ENCODE measurements at regions not wholly inside any gene's neighbourhood (a gene's known extent, or its start where the extent isn't known, plus 50 kb on each side); places are given as distances from the start of the nearest gene placed in this dataset.

DNA sequence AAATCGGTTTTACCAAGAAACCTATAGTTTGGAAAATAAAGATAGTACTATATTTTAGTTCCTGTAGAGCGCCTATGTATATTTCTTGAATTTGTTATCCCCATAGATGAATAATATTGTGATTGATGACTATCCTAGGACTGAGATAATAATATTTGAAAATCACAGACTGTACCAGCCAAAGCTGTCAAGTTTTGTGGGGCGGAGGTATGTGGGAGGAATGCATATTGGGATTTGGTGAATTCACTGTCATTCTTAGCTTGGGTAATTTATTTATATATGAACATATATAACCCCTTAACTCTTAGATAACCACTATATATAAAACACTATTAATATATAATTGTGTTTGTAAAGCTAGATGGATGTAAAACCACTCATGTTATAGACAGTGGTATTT is 205.5 kb upstream of the ARSJ start:
- DNase-seq: no peak

- DNase-seq: peak; percentile 38
Observed at GRCh38 chr4:114187592-114187991, 208.1 kb upstream of the ARSJ start.

GRCh38 chr4:114191496-114191895 is 212.0 kb upstream of the ARSJ start:
- DNase-seq: no peak

DNA sequence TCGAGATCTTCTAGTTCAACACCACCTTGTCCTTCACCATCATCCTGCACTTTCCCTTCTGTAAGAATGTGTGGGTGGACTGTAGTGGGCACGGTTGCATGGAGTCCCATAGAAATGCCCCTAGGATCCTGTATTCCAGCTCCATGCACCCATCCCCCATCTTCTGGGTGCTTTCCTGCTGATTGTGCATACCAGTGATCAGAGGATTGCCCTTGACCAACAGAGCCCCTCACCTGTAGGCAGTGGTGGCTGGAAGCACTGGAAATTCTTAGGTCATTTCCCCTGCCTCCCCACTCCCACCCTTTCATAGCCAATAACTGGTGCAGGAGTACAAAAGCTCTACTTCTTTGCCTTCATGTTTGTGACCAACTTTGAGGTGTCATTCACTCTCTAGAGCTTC is 213.4 kb upstream of the ARSJ start:
- no peak for DNase-seq

DNA sequence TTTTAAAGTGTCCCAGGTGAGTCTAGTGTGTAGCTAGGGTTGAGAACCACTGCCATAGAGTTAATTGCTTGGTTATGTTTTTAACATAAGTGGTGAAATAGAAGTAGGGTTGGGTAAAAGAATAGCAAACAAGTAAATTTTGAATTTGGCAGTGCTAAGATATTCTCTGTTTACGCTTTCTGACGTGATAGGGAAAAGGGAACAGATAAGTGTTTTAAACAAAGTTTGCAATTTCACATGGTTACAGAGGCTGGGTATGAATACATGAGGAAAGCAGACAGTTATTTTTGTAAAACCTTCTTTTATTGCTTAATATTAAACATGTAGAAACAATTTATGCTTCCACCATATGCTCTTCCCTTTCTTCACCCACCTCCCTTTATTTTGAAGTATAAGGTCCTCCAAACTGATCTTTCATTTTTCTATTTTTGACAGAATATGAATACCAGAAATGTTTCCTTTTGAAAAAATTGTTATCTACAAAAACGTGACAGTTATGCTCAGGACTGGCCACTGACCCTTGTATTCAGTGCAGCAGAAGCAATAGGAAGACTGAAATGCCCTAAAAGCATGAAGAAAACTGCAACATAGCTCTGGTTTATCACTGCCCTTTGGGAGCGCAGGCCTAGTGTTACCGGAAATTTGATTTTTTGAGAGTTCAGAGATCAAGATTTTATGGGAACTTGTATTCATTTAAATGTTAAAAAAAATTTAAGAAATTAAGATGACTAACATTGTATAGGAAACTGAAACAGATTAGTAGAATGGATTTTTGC is 214.4 kb upstream of the ARSJ start:
- no peak for DNase-seq

DNA sequence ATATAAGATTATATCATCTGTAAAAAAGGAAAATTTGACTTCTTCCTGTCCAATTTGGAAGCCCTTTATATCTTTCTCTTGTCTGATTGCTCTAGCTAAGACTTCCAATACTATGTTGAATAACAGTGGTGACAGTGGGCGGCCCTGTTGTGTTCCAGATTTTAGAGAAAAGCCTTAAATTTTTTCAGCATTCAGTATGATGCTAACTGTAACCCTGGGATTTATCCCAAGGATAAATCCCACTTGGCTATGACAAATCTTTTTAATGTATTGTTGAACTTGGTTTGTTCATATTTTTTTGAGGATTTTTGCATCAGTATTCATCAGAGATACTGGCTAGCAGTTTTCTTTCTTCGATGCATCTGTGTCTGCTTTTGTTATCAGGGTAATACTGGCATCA is 217.2 kb upstream of the ARSJ start:
- DNase-seq: no peak

DNA sequence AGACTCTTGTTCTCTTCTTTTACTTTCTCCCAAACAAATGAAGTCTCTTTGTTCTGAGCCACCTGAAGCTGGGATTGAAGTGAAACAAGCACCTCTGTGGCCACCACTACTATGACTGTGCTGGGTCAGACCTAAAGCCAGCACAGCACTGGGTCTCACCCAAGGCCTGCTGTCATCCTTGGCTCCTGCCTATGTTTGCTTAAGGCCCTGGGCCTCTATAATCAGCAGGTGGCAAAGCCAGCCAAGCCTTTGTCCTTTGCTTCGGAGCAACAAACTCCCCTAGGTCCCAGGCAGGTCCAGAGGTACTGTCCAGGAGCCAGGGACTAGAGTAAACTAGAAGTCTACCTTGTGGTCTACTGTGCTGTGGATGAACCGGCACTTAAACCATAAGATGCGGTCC is 220.6 kb upstream of the ARSJ start:
- DNase-seq: no peak

DNA sequence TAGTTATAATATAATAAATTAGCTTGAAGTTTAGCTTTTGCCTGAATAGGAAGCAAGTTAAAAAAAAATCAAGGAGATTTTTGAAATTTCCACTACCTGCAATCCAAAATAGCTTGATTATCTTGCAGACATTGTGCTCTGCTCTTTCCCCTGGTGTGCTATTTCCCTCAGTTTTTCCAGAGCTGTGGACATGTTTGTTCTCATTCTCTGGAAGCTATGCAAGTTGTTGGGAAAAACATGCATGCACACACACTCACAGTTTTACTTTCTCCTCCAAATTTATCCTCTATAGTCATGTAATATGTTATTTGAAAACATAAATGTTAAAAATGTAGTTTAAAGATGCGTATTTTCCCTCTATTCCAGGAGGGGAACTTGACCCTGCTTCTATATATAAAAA is 225.8 kb upstream of the ARSJ start:
- no peak for DNase-seq

DNA sequence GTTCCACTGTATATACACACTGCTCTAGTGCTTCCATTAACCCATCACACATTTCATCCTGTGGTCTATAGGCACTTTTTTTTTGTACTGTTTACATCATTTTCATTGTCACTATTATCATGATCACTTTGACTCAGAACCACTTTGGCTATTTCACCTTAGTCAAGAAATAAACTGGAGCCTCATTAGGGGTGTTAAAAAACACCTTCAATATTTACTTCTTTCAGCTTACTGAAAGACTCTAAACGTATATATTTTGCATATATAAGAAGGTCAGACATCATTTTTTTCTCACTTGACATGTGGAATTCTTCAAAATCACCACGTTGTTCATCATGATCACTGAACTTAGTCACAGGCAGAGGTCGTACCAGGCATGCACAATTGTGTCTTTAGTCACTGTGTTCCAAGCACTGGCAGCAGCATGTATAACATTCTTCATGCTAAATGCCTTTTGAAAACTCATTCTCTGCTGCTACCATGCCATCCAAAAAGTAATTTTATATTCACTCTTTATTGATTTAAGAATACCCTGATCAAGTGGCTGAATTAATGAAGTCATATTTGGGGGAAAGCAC is 229.2 kb upstream of the ARSJ start:
- DNase-seq: no peak

- no peak for DNase-seq
Observed at GRCh38 chr4:114209584-114209983, 230.1 kb upstream of the ARSJ start.

DNA sequence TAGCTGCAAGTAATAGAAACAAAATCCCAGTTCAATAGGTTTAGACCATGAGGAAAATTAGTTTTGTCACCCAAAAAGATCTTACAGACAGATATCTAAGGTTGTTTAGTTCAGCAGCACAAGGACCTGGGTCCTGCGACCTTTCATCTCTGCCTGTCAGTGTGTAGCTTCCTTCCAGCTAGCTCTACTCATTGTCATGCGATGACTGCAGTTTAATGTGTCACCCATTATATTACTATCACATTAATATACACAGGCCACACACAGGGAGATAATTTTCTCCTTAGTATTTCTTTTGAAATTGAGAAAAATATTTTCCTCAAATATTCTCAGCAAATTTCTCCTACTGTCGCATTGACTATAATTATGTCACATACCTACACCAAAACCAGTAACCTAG is 232.1 kb upstream of the ARSJ start:
- no peak for DNase-seq

DNA sequence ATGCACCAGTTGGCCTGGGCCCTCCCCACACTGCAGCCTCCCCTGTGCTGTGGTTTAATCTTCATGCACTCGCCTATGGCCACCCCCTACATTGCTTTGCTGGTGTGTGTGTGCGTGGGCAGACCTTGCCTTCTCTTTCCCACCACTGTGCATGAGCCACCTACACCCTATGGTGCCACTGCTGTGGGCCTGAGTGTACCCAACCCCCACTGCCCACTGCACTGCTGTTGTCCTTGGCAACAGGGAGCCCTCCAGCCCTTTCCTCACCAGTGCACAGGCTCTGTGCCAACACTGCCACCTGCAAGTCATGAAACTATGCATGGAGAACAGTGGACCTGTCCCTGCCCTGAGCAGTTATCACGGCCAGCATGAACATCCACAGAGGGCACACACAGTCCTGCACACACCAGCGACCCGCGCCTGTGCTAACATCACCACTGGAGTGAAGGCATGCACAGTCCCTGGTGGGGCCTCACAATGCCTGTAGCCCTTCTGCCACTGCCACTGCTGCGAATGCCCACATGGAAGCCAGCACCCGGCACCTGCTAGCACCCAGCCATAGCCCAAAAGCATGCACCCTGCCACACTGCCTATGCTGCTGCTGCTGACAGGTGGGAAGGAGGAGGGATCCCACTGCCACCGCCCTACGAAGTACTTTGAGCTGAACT is 237.8 kb upstream of the ARSJ start:
- DNase-seq: no peak

DNA sequence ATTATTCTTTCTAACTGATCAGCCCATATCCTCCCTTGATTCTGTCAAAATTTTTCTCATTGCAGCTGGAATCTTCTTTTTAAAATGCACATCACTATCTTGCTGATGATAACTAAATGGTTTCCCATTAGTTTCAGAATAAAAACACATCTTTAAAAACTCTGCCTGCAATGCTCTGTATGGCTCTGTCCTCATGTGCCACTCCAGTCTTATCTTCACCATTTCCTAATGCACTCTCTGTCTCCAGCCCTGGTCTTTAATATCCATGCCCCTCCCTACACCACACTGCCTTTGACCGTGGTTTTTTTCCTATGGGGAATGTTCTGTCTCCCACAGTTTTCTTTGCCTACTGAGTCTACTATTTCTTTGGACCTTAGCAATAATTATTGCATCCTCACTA is 244.1 kb upstream of the ARSJ start:
- no peak for DNase-seq

DNA sequence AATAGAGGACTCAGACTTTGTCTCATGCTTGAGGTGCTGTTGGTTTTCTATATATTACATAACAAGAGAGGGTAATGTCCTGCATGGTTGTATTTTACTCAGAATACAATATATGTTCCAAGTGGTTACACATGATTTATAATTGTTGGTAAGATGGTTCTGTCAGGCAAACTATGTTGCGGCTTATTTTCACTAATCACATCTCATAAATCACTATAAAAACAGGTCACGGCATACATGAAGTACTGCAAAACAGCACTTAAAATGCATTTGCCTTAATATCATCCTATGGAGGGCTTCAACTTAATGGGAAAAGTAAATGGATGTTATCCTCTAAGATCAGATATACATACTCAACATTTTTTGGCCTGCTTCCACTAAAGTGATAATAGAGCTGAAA is 246.0 kb upstream of the ARSJ start:
- no peak for DNase-seq

DNA sequence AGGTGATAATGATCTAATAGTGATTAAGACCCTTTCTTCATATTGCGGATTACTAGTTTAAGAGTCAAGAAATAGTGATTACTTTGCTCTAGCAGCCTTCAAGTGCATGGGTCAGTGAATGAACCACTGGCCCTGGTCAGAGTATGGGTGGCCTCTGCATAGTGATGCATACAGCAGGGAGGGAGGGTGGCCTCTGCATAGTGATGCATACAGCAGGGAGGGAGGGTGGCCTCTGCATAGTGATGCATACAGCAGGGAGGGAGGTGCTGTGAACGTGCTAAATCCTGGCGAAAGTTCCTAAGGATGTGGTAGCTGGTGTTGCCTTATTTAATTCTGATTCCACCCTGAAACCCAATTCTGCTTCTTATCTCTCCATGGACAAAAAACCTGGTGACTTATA is 246.7 kb upstream of the ARSJ start:
- no peak for DNase-seq

DNA sequence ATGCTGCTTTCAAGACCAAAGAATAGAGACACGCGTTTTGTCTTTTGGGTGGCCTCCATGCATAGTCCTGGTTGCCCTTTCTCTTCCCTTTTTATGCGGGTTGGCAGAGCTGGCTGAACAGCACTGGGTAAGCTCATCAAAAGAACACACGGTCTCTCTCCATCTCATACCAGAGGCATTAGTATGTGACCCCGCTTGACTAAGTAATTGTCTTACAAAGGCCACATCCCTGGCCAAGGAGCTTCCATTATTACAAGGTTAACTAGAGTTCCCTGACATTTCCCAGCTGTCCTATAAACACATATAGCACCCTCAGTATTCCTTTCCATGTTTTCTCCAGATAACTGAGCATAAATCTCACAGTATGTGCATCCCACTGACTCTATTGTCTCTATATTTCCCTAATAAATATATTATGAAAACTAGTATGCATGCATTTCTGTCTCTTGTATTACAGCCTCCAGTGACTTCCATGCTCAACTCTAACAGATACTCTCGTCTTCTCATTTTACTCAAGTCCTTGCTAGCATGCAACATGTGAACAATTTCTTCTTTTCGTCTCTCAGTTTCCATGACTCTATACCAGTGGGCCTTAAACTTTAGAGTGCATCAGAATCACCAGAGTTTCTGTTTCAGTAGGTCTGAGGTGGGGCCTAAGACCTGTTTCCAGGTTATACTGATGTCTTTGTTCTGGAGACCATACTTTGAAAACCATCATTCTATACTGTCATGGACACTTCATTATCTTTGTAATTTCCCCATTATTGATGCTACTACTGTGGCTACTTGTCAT is 247.7 kb upstream of the ARSJ start:
- no peak for DNase-seq

DNA sequence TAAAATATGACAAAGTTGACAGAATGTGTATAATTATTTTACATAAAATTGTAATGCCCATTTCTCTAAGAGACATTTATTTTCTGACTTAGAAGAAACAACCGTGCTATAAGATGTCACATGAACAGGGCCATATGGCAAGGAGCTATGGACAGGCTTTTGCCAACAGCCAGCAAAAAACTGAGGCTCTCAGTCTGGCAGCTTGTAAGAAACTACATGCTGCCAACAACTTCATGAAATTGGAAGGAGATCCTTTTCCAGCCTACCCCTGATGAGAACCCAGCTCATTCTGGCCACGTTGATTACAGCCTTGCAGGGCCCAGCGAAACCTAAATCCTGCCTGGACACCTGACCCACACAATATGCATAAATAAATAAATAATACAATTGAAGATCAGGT is 250.3 kb upstream of the ARSJ start:
- no peak for DNase-seq

- no peak for DNase-seq
Observed at GRCh38 chr4:114236171-114236769, 256.8 kb upstream of the ARSJ start.

DNA sequence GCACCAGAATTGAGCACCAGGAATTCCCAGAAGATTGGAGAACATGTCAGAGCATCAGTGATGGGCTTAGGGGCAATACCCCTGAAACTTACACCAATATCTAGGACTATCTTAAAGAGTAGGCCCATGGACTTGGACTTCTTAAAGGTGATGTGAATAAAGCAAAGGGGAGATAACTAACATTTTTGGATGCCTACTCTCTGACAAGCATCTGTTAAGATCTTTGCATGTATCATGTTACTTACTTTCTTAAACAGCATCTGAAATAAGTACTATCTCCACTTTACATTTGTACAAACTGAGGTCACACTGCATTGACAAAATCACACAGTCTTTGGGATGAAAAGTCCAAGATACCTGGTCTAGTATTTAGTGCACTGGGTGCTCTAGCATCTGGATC is 258.6 kb upstream of the ARSJ start:
- DNase-seq: no peak

GRCh38 chr4:114249561-114249960 is 270.1 kb upstream of the ARSJ start:
- no peak for DNase-seq

DNA sequence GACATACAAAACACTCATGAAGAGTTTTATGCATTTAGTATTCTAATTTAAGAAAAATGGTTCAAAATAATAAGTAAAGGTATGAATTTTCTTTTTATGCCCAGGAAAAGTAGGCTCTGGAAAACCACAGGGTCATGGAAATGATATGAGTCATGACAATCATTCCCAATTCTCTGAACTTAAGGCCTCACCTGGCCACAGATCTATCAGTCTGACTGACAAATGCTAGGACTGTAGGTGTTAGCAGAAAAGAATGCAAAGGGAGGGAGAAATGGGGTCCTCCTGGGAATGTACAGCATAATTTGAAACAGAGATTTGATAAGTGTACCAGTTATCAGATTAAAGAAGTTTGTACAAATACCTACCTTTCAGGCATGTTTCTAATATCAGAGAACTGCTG is 270.5 kb upstream of the ARSJ start:
- DNase-seq: no peak

- DNase-seq: no peak
Observed at GRCh38 chr4:114250439-114250891, 271.0 kb upstream of the ARSJ start.

GRCh38 chr4:114251020-114251419 is 271.6 kb upstream of the ARSJ start:
- no peak for DNase-seq
